K562 (cell line): ENCODE measurements at regions not wholly inside any gene's neighbourhood (a gene's known extent, or its start where the extent isn't known, plus 50 kb on each side); places are given as distances from the start of the nearest gene placed in this dataset.

ENCODE experiments used
- ATAC-seq: fragments of 200-7000 bp; cut with Tn5 transposase; 3 replicates; pipeline ENCODE4 v1.9.1; 2020; ENCODE audit warnings: moderate library complexity
- BruUV-seq: library from RNA; stranded (reverse); fragments of 400-500 nt; replicated peaks from 2 replicates; lab custom pipeline; 2021; lab: Mats Ljungman, UMichigan
- CTCF ChIA-PET: fragments of 300-600 bp; formaldehyde crosslinking; extraction: SDS; loops from one replicate; lab custom pipeline; 2021; ENCODE audit warnings: low intra/inter-chr PET ratio; lab: Yijun Ruan, JAX
- POLR2A ChIA-PET: fragments of 300-600, 350-650 bp; sonication (Branson Sonifier 250); formaldehyde crosslinking; extraction: SDS; loops from one replicate; lab custom pipeline; 2021; ENCODE audit warnings: antibody characterized with exemption, inconsistent platforms; lab: Yijun Ruan, JAX
- DNase-seq, 4 experiments: peaks; one replicate each; pipeline versions ENCODE4 v3.0.0 to v3.0.0-alpha.2; 2011 to 2018; ENCODE audit warnings: low spot score in 3 of 4, mixed read lengths in 3 of 4; ENCODE audit errors: extremely low read depth in 1 of 4
- FAIRE-seq: peaks from 2 replicates; lab custom pipeline; 2011; peaks lifted over from hg19 to GRCh38; lab: Jason Lieb, UNC
- H2AFZ ChIP-seq: 2 replicates; pipeline ENCODE4 v1.6.0; 2011; ENCODE audit warnings: low read depth, low read length, control low read depth, inconsistent platforms
- H3K27ac ChIP-seq: fragments of 200-600 bp; 3 replicates; pipeline ENCODE4 v1.8.0; 2011; ENCODE audit warnings: low read depth, mild to moderate bottlenecking, control low read depth, inconsistent platforms, low read length, moderate library complexity, mixed read lengths; ENCODE audit errors: extremely low read depth
- H3K27me3 ChIP-seq, 2 experiments: fragments of 300-600 bp in 1 of 2; 2 replicates in 1 of 2; 3 replicates in 1 of 2; pipeline versions ENCODE4 v1.6.0 to v1.8.0; 2011; ENCODE audit warnings: inconsistent platforms in 2 of 2, low read length in 2 of 2, mild to moderate bottlenecking in 1 of 2, mixed read lengths in 1 of 2, moderate library complexity in 1 of 2; ENCODE audit not compliant: control insufficient read depth in 2 of 2, insufficient read depth in 2 of 2
- H3K36me3 ChIP-seq: fragments of 300-600 bp; 3 replicates; pipeline ENCODE4 v1.8.0; 2011; ENCODE audit warnings: mild to moderate bottlenecking, low read length, inconsistent platforms; ENCODE audit not compliant: control insufficient read depth, insufficient read depth
- H3K4me1 ChIP-seq, 2 experiments: fragments of 200-600 bp in 1 of 2; replicated peaks in 1 of 2; 2 replicates in 1 of 2; 3 replicates in 1 of 2; pipeline versions ENCODE4 v1.5.1 to v1.8.0; 2011; ENCODE audit warnings: inconsistent platforms in 2 of 2, low read length in 2 of 2, mild to moderate bottlenecking in 1 of 2, mixed read lengths in 1 of 2, moderate library complexity in 1 of 2; ENCODE audit not compliant: control insufficient read depth in 2 of 2, insufficient read depth in 2 of 2
- H3K4me2 ChIP-seq: 2 replicates; pipeline ENCODE4 v1.6.1; 2011; ENCODE audit warnings: low read length, control low read depth, inconsistent platforms, mixed read lengths; ENCODE audit not compliant: insufficient read depth
- H3K4me3 ChIP-seq: fragments of 200-600 bp; sonication (generic), shearing (Covaris generic); 2 replicates; pipeline ENCODE4 v1.5.1; 2016; ENCODE audit warnings: control low read depth, inconsistent platforms
- H3K79me2 ChIP-seq: fragments of 200-600 bp; 3 replicates; pipeline ENCODE4 v1.8.0; 2011; ENCODE audit warnings: low read length, inconsistent platforms; ENCODE audit not compliant: control insufficient read depth, insufficient read depth
- H3K9ac ChIP-seq, 2 experiments: 2 replicates each; pipeline versions ENCODE4 v1.6.0 to v1.6.1; 2011; ENCODE audit warnings: low read depth in 2 of 2, low read length in 2 of 2, control low read depth in 1 of 2, inconsistent platforms in 1 of 2, mild to moderate bottlenecking in 1 of 2, mixed read lengths in 1 of 2; ENCODE audit not compliant: insufficient read depth in 1 of 2
- H3K9me1 ChIP-seq: one replicate; pipeline ENCODE4 v1.6.0; 2011; ENCODE audit warnings: inconsistent platforms, mild to moderate bottlenecking, low read length, moderate library complexity; ENCODE audit not compliant: control insufficient read depth, insufficient read depth
- H3K9me3 ChIP-seq: replicated peaks from 2 replicates; pipeline ENCODE4 v1.5.1; 2011; ENCODE audit warnings: low read depth, low read length, inconsistent platforms; ENCODE audit not compliant: control insufficient read depth, insufficient read depth
- H4K20me1 ChIP-seq: replicated peaks from 2 replicates; pipeline ENCODE4 v1.6.1; 2011; ENCODE audit warnings: low read length, inconsistent platforms, mixed read lengths; ENCODE audit not compliant: control insufficient read depth, insufficient read depth
- GATAD2A ChIP-seq: fragments of 450-650 bp; IDR thresholded peaks from 2 replicates; pipeline ENCODE4 v1.6.1; 2017
- HDAC1 ChIP-seq, 2 experiments: fragments of 450-650 bp; IDR thresholded peaks; 2 replicates each; pipeline ENCODE4 v1.6.1; 2016 to 2017; ENCODE audit warnings: inconsistent platforms in 1 of 2, mild to moderate bottlenecking in 1 of 2, moderate library complexity in 1 of 2
- HIVEP1 ChIP-seq: fragments of 250-450 bp; sonication (Bioruptor Pico); IDR thresholded peaks from 2 replicates; pipeline ENCODE4 v1.4.0; 2020; ENCODE audit warnings: mild to moderate bottlenecking
- HNRNPLL ChIP-seq: fragments of 200-400 bp; formaldehyde crosslinking; IDR thresholded peaks from 2 replicates; pipeline ENCODE4 v1.6.1; 2017; ENCODE audit warnings: low read length, low read depth, mild to moderate bottlenecking; ENCODE audit not compliant: poor library complexity, severe bottlenecking
- HNRNPUL1 ChIP-seq: fragments of 200-400 bp; formaldehyde crosslinking; IDR thresholded peaks from 2 replicates; pipeline ENCODE4 v1.6.1; 2017; ENCODE audit warnings: low read length
- NONO ChIP-seq, 2 experiments: fragments of 200-400 bp in 1 of 2; fragments of 450-650 bp in 1 of 2; formaldehyde crosslinking in 1 of 2; IDR thresholded peaks; 2 replicates each; pipeline ENCODE4 v1.6.1; 2017; ENCODE audit warnings: low read depth in 2 of 2, mild to moderate bottlenecking in 2 of 2, moderate library complexity in 2 of 2, low read length in 1 of 2
- SMARCA5 ChIP-seq: fragments of 450-650 bp; IDR thresholded peaks from 2 replicates; pipeline ENCODE4 v1.6.1; 2016
- TCF3 ChIP-seq: sonication (generic); formaldehyde crosslinking; IDR thresholded peaks from 2 replicates; pipeline ENCODE4 v1.4.0; 2020; ENCODE audit warnings: mild to moderate bottlenecking, missing genetic modification reagents
- TCF7L2 ChIP-seq: fragments of 150-350 bp; IDR thresholded peaks from 2 replicates; pipeline ENCODE4 v1.6.1; 2016; ENCODE audit warnings: low read depth, mild to moderate bottlenecking, low read length, moderate library complexity
- TRIM28 ChIP-seq: fragments of 450-650 bp; IDR thresholded peaks from 2 replicates; pipeline ENCODE4 v1.6.1; 2017
- ZNF3 ChIP-seq: fragments of 250-450 bp; sonication (Bioruptor Pico); IDR thresholded peaks from 2 replicates; pipeline ENCODE4 v1.5.0; 2021; ENCODE audit warnings: mild to moderate bottlenecking, moderate library complexity
- WGBS: fragments of 100-300 bp; shearing (Covaris generic); methylation state at CpG from one replicate; pipeline ENCODE4 v1.1.6; 2016; ENCODE audit warnings: low coverage, mixed read lengths; ENCODE audit not compliant: insufficient coverage; ENCODE audit errors: missing lambda C conversion rate; 5-methylcytosine and 5-hydroxymethylcytosine counted together
- in situ Hi-C: fragments of 300-500 bp; cut with MboI; formaldehyde crosslinking; loops from 4 replicates; pipeline ENCODE4 v1.15.0; 2018; ENCODE audit warnings: inconsistent platforms, mixed read lengths
- intact Hi-C: fragments of 100-400 bp; cut with micrococcal nuclease; formaldehyde crosslinking; loops from 2 replicates; pipeline ENCODE4 v1.14.2; 2022
- TF ChIP-seq, protein P1 (sequence below): sonication (generic); formaldehyde crosslinking; IDR thresholded peaks from 2 replicates; pipeline ENCODE4 v1.8.1; 2022; ENCODE audit warnings: missing genetic modification reagents
- TF ChIP-seq, protein P2 (sequence below): fragments of 450-650 bp; formaldehyde crosslinking; IDR thresholded peaks from 2 replicates; pipeline ENCODE4 v1.4.0; 2020; ENCODE audit warnings: mild to moderate bottlenecking

- 2% methylated on average over 7 of the region's 8 CpGs for WGBS
Observed at GRCh38 chr7:46212425-46213153, 291.5 kb upstream of the IGFBP3 start.

More at GRCh38 chr7:46212425-46213153, 291.5 kb upstream of the IGFBP3 start:
- Histone ChIP-seq H2AFZ (no peak overlapping the region), H3K9me3 (no peaks in the 10 kb centered on the region), H3K4me1 (no peaks in the 10 kb centered on the region), H3K27me3 (no peaks in the 10 kb centered on the region), H3K79me2 (no peaks in the 10 kb centered on the region), H3K9me1 (no peaks in the 10 kb centered on the region), H3K9ac (no peak overlapping the region), H3K4me3 (no peak overlapping the region), H3K4me2 (no peak overlapping the region), H3K27ac (no peak overlapping the region), H3K36me3 (no peaks in the 10 kb centered on the region), H4K20me1 (no peaks in the 10 kb centered on the region)
- ATAC-seq (no peak), DNase-seq (no peak), FAIRE-seq (no peak)
- ChIA-PET CTCF (no interaction called here), POLR2A (interaction anchor here (0.7 kb wide), 1 partner anchor 109 kb away, joined by 3 read pairs; no protein-coding TSS in a partner anchor)
- BruUV-seq: no TSS peak
- in situ Hi-C loops: no loop called here
- intact Hi-C loops: no loop called here
- TF ChIP-seq GATAD2A (no peak), NONO (IDR thresholded peaks at IDR 0.05; ENCODE audit: low read depth in 2 of 2, low read length in 1 of 2) (no peak), TRIM28 (no peak), ZNF3 (no peak), SMARCA5 (no peak), TCF7L2 (no peak), TCF3 (CRISPR knock-in tag) (no peak), HIVEP1 (CRISPR knock-in tag) (no peak), HNRNPLL (no peak), HNRNPUL1 (no peak), HDAC1 (IDR thresholded peaks at IDR 0.05) (no peak)
- TF ChIP-seq, protein P1, sequence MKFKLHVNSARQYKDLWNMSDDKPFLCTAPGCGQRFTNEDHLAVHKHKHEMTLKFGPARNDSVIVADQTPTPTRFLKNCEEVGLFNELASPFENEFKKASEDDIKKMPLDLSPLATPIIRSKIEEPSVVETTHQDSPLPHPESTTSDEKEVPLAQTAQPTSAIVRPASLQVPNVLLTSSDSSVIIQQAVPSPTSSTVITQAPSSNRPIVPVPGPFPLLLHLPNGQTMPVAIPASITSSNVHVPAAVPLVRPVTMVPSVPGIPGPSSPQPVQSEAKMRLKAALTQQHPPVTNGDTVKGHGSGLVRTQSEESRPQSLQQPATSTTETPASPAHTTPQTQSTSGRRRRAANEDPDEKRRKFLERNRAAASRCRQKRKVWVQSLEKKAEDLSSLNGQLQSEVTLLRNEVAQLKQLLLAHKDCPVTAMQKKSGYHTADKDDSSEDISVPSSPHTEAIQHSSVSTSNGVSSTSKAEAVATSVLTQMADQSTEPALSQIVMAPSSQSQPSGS (CRISPR knock-in tag): no peak
- TF ChIP-seq, protein P2, sequence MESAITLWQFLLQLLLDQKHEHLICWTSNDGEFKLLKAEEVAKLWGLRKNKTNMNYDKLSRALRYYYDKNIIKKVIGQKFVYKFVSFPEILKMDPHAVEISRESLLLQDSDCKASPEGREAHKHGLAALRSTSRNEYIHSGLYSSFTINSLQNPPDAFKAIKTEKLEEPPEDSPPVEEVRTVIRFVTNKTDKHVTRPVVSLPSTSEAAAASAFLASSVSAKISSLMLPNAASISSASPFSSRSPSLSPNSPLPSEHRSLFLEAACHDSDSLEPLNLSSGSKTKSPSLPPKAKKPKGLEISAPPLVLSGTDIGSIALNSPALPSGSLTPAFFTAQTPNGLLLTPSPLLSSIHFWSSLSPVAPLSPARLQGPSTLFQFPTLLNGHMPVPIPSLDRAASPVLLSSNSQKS (CRISPR knock-in tag): no peak
